Activated CD8-positive, alpha-beta memory T cell treated with anti-CD3 and anti-CD28 coated beads, Interleukin-2, amount 50 U/mL, for 48 hours (primary cell): ENCODE measurements at regions not wholly inside any gene's neighbourhood (a gene's known extent, or its start where the extent isn't known, plus 50 kb on each side); places are given as distances from the start of the nearest gene placed in this dataset.

Experiments
- DNase-seq: peaks from one replicate; pipeline ENCODE4 v3.0.0-alpha.2; 2020

- no peak for DNase-seq
Observed at GRCh38 chr2:145631561-145631960, 1111.6 kb upstream of the ZEB2 start.

- no peak for DNase-seq
Observed at GRCh38 chr2:145626301-145626700, 1106.4 kb upstream of the ZEB2 start.

- no peak for DNase-seq
Observed at GRCh38 chr2:145625111-145625510, 1105.2 kb upstream of the ZEB2 start.

- no peak for DNase-seq
Observed at GRCh38 chr2:145623136-145623535, 1103.2 kb upstream of the ZEB2 start.

- DNase-seq, result no peak
Observed at GRCh38 chr2:145622285-145622684, 1102.4 kb upstream of the ZEB2 start.

GRCh38 chr2:145617906-145618305 is 1098.0 kb upstream of the ZEB2 start:
- DNase-seq, result no peak

GRCh38 chr2:145617420-145617819 is 1097.5 kb upstream of the ZEB2 start:
- no peak for DNase-seq

GRCh38 chr2:145615626-145616025 is 1095.7 kb upstream of the ZEB2 start:
- no peak for DNase-seq

GRCh38 chr2:145609951-145610350 is 1090.0 kb upstream of the ZEB2 start:
- no peak for DNase-seq

- DNase-seq, result no peak
Observed at GRCh38 chr2:145601361-145601925, 1081.5 kb upstream of the ZEB2 start.

- DNase-seq, result no peak
Observed at GRCh38 chr2:145600811-145601210, 1080.9 kb upstream of the ZEB2 start.

- DNase-seq, result no peak
Observed at GRCh38 chr2:145599756-145600155, 1079.8 kb upstream of the ZEB2 start.

- DNase-seq, result no peak
Observed at GRCh38 chr2:145598434-145598833, 1078.5 kb upstream of the ZEB2 start.

- DNase-seq, result no peak
Observed at GRCh38 chr2:145597809-145598208, 1077.9 kb upstream of the ZEB2 start.

- no peak for DNase-seq
Observed at GRCh38 chr2:145597006-145597405, 1077.1 kb upstream of the ZEB2 start.

GRCh38 chr2:145596416-145596815 is 1076.5 kb upstream of the ZEB2 start:
- no peak for DNase-seq

GRCh38 chr2:145595296-145595695 is 1075.4 kb upstream of the ZEB2 start:
- DNase-seq, result no peak

- DNase-seq, result no peak
Observed at GRCh38 chr2:145593991-145594614, 1074.2 kb upstream of the ZEB2 start.

- no peak for DNase-seq
Observed at GRCh38 chr2:145593280-145593679, 1073.4 kb upstream of the ZEB2 start.

- no peak for DNase-seq
Observed at GRCh38 chr2:145592361-145592760, 1072.4 kb upstream of the ZEB2 start.

GRCh38 chr2:145591109-145591809 is 1071.3 kb upstream of the ZEB2 start:
- DNase-seq, result no peak

- no peak for DNase-seq
Observed at GRCh38 chr2:145587922-145588321, 1068.0 kb upstream of the ZEB2 start.

GRCh38 chr2:145584353-145584752 is 1064.4 kb upstream of the ZEB2 start:
- no peak for DNase-seq

- no peak for DNase-seq
Observed at GRCh38 chr2:145573608-145574007, 1053.7 kb upstream of the ZEB2 start.

- no peak for DNase-seq
Observed at GRCh38 chr2:145572238-145572637, 1052.3 kb upstream of the ZEB2 start.
